HG02970 (cell line): ENCODE measurements at regions not wholly inside any gene's neighbourhood (a gene's known extent, or its start where the extent isn't known, plus 50 kb on each side); places are given as distances from the start of the nearest gene placed in this dataset.

Experiments used
- ATAC-seq: cut with Tn5 transposase; IDR thresholded peaks from one replicate; pipeline ENCODE4 v1.9.1; 2021; ENCODE audit warnings: mild to moderate bottlenecking, moderate library complexity, moderate number of reproducible peaks; ENCODE audit not compliant: unreplicated experiment, low FRiP score

DNA sequence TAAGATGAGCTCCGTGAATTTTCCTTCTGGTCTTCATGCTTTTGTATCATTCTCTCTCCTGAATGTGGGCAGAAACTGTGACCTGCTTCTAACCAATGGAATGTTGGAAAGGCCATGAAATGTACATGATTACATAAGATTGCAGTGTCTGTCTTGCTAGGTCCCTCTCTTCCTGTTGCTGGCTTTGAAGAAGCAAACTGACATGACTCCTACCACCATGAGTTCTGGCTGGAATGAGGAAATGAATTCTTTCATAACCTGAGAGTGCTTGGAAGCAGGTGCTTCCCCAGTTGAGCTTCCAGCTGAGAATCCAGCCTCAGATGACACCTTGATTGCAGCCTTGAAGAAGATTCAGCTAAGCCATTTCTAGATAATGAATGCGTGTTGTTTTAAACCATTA is 275.0 kb upstream of the MIR17HG start:
- ATAC-seq = no peak

DNA sequence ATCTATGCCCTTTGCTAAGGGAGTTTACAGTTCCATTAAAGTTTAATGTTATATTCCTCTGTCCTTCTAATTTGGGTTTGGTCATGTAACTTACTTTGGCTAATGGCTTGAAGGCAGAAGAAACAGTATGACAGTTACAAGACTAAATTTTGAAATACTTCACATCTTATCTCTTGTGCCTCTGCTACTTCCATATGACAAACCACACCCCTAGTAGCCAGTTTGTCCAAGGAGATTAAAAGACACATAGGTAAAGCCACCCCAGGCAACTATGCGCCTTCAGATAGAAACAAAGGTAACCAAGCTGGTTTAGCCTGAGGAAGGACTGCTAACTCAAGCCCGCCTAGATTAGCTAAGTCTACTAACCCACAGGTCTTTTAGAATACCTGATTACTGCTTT is 273.4 kb upstream of the MIR17HG start:
- no peak for ATAC-seq

DNA sequence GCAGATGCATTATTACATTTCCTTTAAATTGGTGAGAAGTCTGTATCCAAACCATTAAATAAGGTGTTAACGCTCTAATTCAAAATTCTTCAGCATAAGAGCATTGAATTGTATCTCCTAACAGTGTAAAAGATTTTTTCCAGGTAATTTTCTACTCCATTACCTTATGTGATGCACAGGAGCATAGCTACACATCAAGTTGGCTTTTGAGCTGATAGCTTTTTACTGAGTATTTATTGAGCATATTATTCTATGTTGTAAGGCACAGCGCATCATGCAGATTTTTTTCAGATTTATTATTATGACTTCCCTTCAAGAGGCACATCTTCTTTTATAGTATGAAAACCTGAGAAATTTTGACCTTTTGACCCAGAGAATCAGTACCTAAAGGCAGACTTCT is 270.7 kb upstream of the MIR17HG start:
- ATAC-seq = no peak

DNA sequence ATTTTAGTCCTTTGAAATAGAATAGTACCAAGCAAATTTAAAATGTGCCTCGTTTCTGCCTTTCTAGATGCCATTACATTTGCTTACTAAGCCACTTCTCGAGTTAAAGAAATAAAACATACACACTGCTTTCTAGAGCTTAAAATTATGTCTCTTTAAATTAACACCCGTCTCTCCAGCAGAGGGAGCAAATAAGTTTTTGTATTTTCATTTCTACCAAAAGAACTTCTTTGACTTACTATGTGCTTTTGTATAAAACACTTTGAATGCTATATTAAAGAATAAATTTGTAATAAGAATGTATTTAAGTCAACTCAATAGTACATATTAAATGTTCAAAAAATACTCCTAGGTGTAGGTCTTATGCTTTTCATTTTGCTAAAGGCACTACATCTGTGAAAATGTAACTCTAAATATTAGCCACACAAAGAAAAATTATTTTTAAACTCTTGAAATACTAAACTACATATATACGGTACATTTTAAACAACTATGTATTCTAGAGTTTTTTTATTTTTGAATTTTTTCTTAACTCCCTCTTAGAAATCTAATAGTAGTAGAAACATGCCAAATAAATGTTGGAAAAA is 269.3 kb upstream of the MIR17HG start:
- ATAC-seq = no peak

DNA sequence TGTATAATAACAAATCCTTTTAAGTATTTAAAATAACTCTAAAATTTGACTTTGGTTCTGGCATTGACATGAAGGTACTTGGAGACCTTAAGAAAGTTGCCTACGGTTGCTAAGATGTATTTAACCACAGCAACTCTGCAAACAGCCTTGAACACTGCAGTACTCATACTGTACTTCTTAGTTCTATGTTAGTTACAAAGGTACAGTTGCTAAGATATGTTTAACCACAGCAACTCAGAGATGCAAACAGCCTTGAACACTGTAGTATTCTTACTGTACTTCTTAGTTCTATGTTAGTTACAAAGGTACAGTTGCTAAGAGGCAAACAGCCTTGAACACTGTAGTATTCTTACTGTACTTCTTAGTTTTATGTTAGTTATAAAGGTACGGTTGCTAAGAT is 268.3 kb upstream of the MIR17HG start:
- no peak for ATAC-seq

DNA sequence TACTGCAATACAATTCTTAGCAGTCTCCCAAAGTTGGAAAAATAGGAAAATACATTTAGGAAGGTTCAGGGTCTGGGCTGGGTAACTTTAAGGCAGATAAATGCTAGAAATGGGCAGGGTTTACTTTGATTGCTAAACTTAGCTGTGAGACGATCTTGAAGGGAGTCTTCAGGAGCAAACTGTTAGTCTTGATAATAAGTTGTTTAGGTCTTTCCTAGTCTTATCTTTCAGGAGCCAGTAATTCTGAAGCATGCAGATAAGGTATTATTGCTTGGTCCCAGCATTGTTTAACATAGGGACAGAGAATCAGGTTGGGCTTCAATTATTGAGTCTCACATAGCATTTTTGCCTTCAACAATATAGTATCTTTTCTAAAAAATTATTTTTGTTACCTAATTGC is 262.4 kb upstream of the MIR17HG start:
- ATAC-seq = no peak

DNA sequence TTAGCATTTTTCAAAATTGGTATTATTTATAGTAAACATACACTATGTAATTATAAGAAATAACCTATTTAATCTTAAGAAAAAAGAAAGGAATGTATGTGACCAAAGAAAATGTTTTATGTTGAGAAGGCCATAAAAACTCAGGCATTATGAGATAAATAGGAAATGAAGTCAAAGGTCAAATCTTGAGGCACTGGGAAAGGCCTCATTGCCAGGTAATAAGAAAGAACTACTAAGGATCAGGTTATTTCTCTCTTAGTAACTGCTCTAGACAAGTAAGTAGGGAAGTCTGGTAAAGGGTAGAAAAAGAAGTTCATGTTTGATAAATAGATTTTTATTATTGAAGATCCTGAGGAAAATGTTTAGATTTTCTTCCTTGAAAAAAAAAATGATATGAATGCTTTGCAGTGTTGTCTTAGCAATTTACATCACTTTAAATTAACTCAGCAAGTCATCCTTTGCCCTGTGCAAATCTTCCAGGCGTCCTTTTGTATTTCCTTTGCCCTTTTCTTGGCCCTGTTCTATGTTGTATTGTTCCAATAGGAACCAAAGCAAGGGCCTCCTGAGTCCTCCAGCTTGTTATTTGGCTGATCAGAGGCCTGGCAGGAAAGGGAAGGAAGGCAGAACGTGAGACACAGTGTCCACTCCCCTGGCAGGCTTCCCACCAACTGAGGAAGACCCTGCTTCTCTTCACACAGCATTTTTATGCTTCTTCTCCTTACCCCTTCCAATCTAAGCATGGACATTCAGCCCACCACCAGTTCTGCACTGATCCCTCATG is 260.4 kb upstream of the MIR17HG start:
- ATAC-seq = no peak

DNA sequence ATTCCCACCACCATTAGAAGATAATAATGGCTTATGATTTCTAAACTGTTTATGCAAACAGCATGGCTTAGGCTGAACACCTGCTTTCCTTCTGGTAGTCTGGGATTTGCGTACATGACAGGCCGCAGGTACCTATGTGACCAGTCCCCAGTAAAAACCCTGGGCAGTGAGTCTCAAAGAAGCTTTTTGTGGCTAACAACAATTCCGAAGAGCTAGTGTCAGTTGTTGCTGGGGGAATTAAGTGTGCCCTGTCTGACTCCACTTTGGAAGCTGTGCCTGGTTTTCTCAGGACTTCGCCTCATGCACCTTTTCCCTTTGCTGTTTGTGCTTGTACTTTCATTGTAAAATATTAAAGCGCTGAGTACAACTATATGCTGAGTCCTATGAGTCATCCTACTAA is 250.2 kb upstream of the MIR17HG start:
- no peak for ATAC-seq

DNA sequence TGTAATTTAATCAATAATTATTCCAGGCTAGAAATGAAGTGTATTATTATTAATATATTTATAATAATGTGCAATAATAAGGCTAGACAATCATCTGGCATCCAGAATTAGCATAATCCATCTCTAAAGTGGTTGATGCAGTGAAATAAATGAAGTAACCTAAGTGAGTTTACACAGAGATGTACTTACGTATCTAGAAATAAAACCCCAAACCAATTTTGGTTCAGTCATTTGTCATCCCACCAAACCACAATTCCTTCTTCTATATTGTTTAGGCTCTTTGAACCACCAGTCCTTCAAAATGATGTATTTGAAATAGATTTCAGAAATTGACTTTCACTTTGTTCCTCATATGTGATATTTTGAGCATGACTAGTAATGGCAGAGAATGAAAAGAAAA is 247.6 kb upstream of the MIR17HG start:
- no peak for ATAC-seq

DNA sequence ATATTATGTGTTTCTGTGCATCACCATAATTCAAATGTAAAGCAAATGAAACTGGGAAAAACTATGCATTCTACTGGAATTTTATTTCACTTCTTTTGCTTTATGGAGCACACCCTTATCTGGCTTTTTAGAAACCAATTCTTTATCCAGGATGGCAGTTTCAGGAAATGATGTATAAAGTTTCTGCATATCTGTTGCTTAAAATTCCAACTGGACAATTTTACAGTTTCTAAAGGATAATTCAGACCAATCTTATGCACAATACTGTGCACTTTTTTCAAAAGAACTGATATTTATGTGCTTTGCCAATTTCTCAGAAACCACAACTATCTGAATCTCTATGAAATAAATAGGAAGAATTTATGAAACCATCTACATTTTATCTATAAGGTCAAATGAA is 246.5 kb upstream of the MIR17HG start:
- ATAC-seq = no peak

DNA sequence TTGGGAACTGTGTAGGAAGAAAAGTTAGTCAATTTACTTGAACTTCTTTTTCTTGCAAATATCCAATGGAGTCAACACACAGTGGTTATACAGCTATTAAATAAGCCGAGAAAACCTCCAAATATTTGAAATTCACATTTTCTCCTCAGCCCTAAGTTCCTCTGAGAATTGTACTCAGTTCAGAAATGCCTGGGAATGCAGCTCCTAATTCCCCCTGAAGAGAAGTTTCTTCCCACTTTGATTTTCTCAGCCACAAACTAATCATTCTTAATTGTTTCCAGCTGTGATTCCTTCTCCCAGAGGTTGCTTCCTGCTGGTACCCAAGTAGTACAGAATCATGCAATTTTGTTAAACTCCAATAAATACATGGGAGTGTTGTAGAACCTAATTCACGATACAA is 246.1 kb upstream of the MIR17HG start:
- ATAC-seq = no peak

DNA sequence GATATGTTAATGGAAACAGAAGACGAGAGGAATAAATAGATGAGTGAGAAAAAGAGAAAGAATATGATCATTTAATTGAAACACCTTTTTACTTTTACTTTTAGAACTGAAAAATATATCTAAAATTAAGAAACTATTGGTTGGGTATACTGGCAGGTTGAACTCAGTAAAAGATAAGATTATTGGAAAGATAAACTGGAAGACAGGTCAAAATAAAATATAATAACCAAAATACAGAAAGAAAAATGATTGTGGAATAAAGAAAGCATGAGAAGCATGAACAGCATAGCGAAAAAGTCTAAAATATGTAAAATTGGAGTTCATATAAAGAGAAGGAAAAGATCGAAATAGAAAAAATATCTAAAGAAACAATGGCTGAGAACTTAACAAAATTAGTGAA is 242.2 kb upstream of the MIR17HG start:
- ATAC-seq = no peak

DNA sequence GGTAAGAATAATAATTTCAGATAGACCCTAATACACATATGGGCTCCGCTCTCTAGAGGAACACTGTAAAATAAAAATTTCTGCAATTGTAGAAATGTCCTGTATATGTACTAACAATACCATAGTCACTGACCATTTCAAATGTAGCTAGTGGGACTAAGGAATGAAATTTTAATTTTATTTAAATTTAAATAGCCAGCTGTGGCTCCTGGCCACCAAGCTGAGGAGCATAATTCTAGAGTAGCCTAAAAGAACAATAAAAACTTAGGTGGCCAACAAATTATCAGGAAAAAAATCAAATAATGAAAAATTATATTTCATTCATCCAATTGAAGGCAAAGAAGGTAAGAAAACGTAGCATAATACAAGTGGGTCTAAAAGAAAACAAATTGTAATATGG is 240.9 kb upstream of the MIR17HG start:
- ATAC-seq = no peak

DNA sequence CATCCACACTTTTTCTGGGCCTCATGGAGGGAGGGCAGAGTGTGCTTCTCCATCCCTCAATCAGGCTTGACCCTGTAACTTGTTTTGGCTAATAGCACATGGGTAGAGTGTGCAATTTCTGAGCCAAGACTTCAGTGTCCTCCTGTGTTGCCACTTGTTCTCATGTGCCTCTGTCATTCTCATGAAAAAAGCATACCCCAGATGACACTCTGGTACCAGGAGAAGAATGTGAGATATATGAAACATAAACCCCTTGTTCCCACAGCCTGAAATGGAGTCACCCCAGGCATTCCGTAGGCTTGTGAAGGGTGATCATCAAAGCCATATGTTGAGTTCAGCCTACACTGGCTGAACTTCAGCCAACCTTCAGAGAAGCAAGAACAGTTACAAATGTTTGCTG is 239.2 kb upstream of the MIR17HG start:
- ATAC-seq = no peak

DNA sequence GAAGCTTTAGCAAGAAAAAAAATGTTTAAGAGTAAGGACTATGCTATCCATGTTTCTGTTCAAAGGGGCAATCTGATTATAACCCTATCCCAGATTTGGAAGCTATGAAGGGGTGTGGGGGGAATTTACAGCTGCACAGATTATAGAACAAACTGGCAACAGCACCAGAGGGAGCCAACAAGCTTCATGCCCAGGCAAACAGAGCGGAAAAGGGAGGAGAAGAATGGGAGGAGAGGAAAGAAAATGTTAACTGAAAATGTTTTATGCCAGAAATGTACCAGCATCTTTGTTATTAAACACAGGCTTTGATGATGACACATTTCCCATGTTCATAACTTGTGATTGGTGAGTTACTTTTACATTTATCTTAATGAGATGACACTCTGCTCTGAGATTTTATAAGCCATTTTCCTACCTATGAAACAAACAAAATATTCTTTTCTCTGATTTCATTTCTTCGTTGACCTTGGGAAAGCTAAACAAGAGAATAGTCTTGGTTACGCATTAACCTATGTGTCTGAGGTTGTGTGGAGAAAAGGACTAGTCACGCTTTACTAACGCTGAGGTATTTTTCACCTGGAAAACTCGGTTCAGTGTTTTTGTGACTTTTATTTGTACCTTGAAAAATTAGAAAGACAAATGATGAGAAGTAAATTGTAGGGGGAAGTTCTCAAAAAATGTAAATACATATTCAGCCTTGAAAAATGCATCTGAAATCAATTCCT is 235.8 kb upstream of the MIR17HG start:
- ATAC-seq = no peak

DNA sequence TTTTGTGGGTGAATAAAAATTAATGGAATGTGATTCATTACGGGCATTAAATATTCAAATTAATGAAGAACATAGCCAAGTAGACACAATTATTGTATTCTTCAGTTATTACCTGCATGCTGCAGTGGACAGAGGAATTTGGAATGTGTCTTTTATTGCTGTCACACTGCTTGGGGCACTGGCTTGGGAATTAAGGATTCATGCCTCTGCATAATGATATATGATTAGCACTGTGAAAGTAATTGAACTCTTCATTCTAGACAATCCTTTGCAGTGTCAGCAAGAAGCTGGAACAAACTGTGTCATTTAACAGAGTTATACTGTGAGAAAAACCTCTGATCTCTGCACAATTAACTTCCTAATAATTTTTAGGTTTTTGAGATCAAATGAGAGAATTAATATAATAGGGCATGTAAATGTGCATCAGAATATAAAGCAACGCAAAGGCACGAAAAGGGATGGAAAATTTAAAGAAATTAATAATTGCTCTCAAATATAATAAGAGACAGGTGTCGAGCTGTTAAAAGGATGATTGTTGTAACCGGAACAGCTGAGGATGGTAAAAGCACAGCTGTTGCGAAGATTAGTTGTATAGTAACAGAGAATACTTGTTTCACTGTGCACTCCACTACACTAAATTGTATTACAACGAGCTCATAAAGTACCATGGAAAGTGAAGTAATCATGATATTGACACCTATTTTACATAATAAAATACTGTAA is 235.1 kb upstream of the MIR17HG start:
- ATAC-seq = no peak

DNA sequence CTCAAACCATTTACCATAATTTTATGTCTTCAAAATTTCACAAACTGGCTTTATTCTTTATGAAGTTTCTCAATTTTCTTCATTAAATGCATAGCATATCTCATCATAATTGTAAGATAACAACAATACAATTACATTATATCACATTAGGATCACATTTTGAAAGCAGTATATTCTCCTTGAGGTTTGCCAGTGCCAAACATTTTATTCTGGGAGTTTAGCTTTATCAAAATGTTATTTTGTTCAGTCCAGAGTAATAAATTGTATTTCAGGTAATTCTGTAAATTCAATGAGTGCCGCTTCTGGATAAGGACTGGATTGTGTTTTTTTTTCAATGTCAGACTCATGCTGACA is 234.6 kb upstream of the MIR17HG start:
- no peak for ATAC-seq

DNA sequence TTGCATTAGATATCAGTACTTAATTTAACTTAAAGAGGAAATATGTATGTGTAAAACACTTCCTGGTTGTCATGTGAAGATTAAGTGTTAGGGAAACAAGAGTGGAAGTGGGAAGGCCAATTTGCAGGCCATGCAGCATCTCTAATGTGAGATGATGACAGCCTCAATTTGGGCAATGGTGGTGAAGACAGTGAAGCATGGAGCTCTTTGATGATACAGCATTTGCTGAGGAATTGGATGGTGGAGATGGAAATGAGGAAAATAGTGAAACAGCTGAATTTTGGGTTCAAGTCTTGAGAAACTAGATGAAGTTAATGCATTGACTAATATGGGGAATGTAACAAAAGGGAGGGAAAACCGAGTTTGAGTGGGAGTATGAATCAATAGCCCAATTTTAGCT is 231.7 kb upstream of the MIR17HG start:
- no peak for ATAC-seq

DNA sequence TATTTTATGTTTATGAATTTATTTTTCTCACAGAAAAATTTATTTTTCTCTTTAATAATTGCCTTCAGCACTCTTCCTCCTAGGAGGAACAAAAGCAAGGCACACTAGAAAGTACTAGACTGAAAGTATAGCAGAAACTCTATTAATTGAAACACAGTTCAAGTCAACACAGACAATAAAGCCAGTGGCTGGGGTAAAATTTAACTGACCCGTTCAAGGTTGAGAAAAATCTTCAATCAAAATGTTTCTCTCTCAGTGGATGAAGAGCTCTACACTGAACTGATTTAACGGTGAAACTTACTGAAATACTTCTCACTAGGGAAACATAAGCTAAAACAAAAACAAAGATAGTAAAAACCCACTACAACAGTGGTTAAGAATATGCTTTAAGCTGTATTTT is 230.1 kb upstream of the MIR17HG start:
- no peak for ATAC-seq

DNA sequence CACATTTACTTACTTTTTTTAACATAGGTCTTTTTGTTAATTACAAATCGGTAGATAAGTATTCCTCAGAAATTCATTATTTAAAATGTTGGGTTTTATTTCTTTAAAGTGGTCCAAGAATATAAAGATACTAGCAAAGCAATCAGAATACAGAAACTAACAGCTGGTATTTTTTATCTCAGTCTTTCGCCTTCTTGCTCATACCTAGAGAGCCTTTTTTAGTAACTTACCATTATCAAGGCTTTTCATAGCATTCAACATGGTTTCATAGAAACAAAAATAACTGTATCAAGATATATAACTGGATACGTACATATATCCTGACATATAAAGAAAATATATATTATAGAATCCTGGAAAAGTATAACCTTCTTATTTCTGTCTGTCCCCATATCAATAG is 227.8 kb upstream of the MIR17HG start:
- ATAC-seq = no peak

DNA sequence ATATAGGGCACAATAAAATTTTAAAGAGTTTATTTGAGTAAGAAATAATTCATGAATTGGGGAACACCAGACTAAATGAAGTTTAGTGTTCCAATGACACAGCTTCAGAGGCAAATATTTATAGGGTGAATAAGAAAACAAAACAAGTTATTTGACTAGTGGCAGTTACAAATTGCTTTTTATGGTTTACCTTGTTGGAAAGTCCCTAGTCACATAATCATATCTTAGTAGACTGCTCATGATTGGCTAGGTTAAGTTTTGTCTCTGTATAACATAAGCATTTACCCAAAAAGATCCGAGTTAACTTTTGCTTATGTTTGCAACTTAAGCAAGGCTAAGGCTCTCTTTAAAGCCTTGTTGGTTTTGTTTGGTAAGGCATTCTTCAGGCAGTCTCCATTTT is 224.7 kb upstream of the MIR17HG start:
- ATAC-seq = no peak
